ENCODE measurements at regions not wholly inside any gene's neighbourhood (a gene's known extent, or its start where the extent isn't known, plus 50 kb on each side); places are given as distances from the start of the nearest gene placed in this dataset.

GRCh38 chr4:83846193-83846830 lies 310.4 kb downstream of the GPAT3 start:
- Histone ChIP-seq H3K36me3 (ENCODE audit: control insufficient read depth in 2 of 2, insufficient read depth in 2 of 2, low read length in 1 of 2) (no peaks in the 10 kb centered on the region), H3K27ac (ENCODE audit: low read depth in 1 of 2, low read length in 1 of 2) (no peak overlapping the region), H3K4me1 (ENCODE audit: control insufficient read depth in 2 of 2, insufficient read depth in 2 of 2, low read length in 2 of 2) (no peaks in the 10 kb centered on the region), H3K4me3 (ENCODE audit: low read length in 2 of 2) (no peak overlapping the region), H3K9me3 (ENCODE audit: control insufficient read depth in 2 of 2, insufficient read depth in 1 of 2, low read length in 1 of 2) (no peaks in the 10 kb centered on the region), H3K27me3 (ENCODE audit: control insufficient read depth in 2 of 2, insufficient read depth in 1 of 2, low read length in 1 of 2) (no peaks in the 10 kb centered on the region)
- 83% methylated on average over 3 of the region's 3 CpGs for WGBS
- DNase-seq (ENCODE audit: low read depth in 6 of 9, low spot score in 9 of 9): no peak

DNA sequence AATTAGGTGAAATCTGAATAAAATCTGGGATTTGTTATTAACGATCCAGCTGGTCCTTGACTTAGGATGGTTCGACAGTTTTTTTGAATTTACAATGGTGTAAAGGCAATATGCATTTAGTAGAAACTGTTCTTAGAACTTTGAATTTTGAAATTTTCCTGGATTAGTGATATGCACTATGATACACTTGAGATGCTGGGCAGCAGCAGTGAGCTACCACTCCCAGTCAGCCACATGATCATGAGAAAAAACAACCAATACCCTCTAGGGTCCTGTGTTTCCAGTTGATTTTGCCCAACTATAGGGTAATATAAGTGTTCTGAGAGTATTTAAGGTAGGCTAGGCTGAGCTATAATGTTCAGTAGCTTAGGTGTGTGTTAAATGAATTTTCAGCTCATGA lies 303.7 kb downstream of the GPAT3 start:
- no peak overlapping the region for H3K27ac ChIP-seq (ENCODE audit: low read depth in 1 of 2, low read length in 1 of 2)
- H3K9me3 ChIP-seq (ENCODE audit: control insufficient read depth in 2 of 2, insufficient read depth in 1 of 2, low read length in 1 of 2): no peaks in the 10 kb centered on the region
- 94% methylated on average over 2 of the region's 2 CpGs for WGBS
- H3K27me3 ChIP-seq (ENCODE audit: control insufficient read depth in 2 of 2, insufficient read depth in 1 of 2, low read length in 1 of 2): no peaks in the 10 kb centered on the region
- no peaks in the 10 kb centered on the region for H3K36me3 ChIP-seq (ENCODE audit: control insufficient read depth in 2 of 2, insufficient read depth in 2 of 2, low read length in 1 of 2)
- H3K4me3 ChIP-seq (ENCODE audit: low read length in 2 of 2): no peak overlapping the region
- DNase-seq (ENCODE audit: low read depth in 6 of 9, low spot score in 9 of 9): no peak
- H3K4me1 ChIP-seq (ENCODE audit: control insufficient read depth in 2 of 2, insufficient read depth in 2 of 2, low read length in 2 of 2): no peaks in the 10 kb centered on the region

- DNase-seq (ENCODE audit: low read depth in 6 of 9, low spot score in 9 of 9): no peak
- Histone ChIP-seq H3K4me3 (ENCODE audit: low read length in 2 of 2) (no peak overlapping the region), H3K27me3 (ENCODE audit: control insufficient read depth in 2 of 2, insufficient read depth in 1 of 2, low read length in 1 of 2) (no peaks in the 10 kb centered on the region), H3K4me1 (ENCODE audit: control insufficient read depth in 2 of 2, insufficient read depth in 2 of 2, low read length in 2 of 2) (no peaks in the 10 kb centered on the region), H3K9me3 (ENCODE audit: control insufficient read depth in 2 of 2, insufficient read depth in 1 of 2, low read length in 1 of 2) (no peaks in the 10 kb centered on the region), H3K27ac (ENCODE audit: low read depth in 1 of 2, low read length in 1 of 2) (no peak overlapping the region), H3K36me3 (ENCODE audit: control insufficient read depth in 2 of 2, insufficient read depth in 2 of 2, low read length in 1 of 2) (no peaks in the 10 kb centered on the region)
- WGBS: 89% methylated on average over 5 of the region's 5 CpGs
Measured at GRCh38 chr4:83837614-83838308, 301.9 kb downstream of the GPAT3 start.

DNA sequence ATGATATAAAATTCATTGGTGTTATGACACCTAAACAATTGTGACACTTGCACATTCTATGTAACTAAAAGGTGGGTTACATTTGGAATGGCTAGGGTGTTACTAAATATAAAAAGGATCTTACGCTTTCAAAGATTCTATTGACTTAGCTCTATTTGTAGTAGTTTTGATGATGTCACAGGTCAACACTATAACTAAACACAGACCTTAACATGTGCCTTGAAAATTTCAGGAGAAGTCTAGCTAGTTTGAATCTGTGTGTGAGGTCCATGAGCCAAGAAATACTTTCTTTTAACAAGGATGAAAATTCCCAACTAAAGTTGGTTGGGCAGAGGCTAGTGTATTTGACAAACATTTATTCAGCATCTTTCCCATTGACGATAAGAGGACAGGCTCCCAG lies 298.0 kb downstream of the GPAT3 start:
- whole genome bisulfite sequencing: 48% methylated on average over 2 of the region's 2 CpGs
- H3K4me1 ChIP-seq (ENCODE audit: control insufficient read depth in 2 of 2, insufficient read depth in 2 of 2, low read length in 2 of 2): no peaks in the 10 kb centered on the region
- no peaks in the 10 kb centered on the region for H3K36me3 ChIP-seq (ENCODE audit: control insufficient read depth in 2 of 2, insufficient read depth in 2 of 2, low read length in 1 of 2)
- H3K27me3 ChIP-seq (ENCODE audit: control insufficient read depth in 2 of 2, insufficient read depth in 1 of 2, low read length in 1 of 2): no peaks in the 10 kb centered on the region
- DNase-seq (ENCODE audit: low read depth in 6 of 9, low spot score in 9 of 9): no peak
- no peak overlapping the region for H3K4me3 ChIP-seq (ENCODE audit: low read length in 2 of 2)
- no peak overlapping the region for H3K27ac ChIP-seq (ENCODE audit: low read depth in 1 of 2, low read length in 1 of 2)
- no peaks in the 10 kb centered on the region for H3K9me3 ChIP-seq (ENCODE audit: control insufficient read depth in 2 of 2, insufficient read depth in 1 of 2, low read length in 1 of 2)

GRCh38 chr4:83832110-83832825 lies 296.4 kb downstream of the GPAT3 start:
- H3K36me3 ChIP-seq (ENCODE audit: control insufficient read depth in 2 of 2, insufficient read depth in 2 of 2, low read length in 1 of 2): no peaks in the 10 kb centered on the region
- H3K4me3 ChIP-seq (ENCODE audit: low read length in 2 of 2): no peak overlapping the region
- H3K9me3 ChIP-seq (ENCODE audit: control insufficient read depth in 2 of 2, insufficient read depth in 1 of 2, low read length in 1 of 2): no peaks in the 10 kb centered on the region
- H3K27ac ChIP-seq (ENCODE audit: low read depth in 1 of 2, low read length in 1 of 2): no peak overlapping the region
- no peaks in the 10 kb centered on the region for H3K27me3 ChIP-seq (ENCODE audit: control insufficient read depth in 2 of 2, insufficient read depth in 1 of 2, low read length in 1 of 2)
- H3K4me1 ChIP-seq (ENCODE audit: control insufficient read depth in 2 of 2, insufficient read depth in 2 of 2, low read length in 2 of 2): no peaks in the 10 kb centered on the region
- no peak for DNase-seq (ENCODE audit: low read depth in 6 of 9, low spot score in 9 of 9)
- 83% methylated on average over 4 of the region's 4 CpGs for WGBS

GRCh38 chr4:83831588-83831987 lies 295.7 kb downstream of the GPAT3 start:
- H3K9me3 ChIP-seq (ENCODE audit: control insufficient read depth in 2 of 2, insufficient read depth in 1 of 2, low read length in 1 of 2): no peaks in the 10 kb centered on the region
- H3K27ac ChIP-seq (ENCODE audit: low read depth in 1 of 2, low read length in 1 of 2): no peak overlapping the region
- DNase-seq (ENCODE audit: low read depth in 6 of 9, low spot score in 9 of 9): no peak
- H3K4me3 ChIP-seq (ENCODE audit: low read length in 2 of 2): no peak overlapping the region
- no peaks in the 10 kb centered on the region for H3K27me3 ChIP-seq (ENCODE audit: control insufficient read depth in 2 of 2, insufficient read depth in 1 of 2, low read length in 1 of 2)
- H3K36me3 ChIP-seq (ENCODE audit: control insufficient read depth in 2 of 2, insufficient read depth in 2 of 2, low read length in 1 of 2): no peaks in the 10 kb centered on the region
- H3K4me1 ChIP-seq (ENCODE audit: control insufficient read depth in 2 of 2, insufficient read depth in 2 of 2, low read length in 2 of 2): no peaks in the 10 kb centered on the region

GRCh38 chr4:83830138-83830888 lies 294.4 kb downstream of the GPAT3 start:
- H3K9me3 ChIP-seq (ENCODE audit: control insufficient read depth in 2 of 2, insufficient read depth in 1 of 2, low read length in 1 of 2): no peaks in the 10 kb centered on the region
- H3K27me3 ChIP-seq (ENCODE audit: control insufficient read depth in 2 of 2, insufficient read depth in 1 of 2, low read length in 1 of 2): no peaks in the 10 kb centered on the region
- H3K4me1 ChIP-seq (ENCODE audit: control insufficient read depth in 2 of 2, insufficient read depth in 2 of 2, low read length in 2 of 2): no peaks in the 10 kb centered on the region
- WGBS: 61% methylated on average over 5 of the region's 5 CpGs
- H3K36me3 ChIP-seq (ENCODE audit: control insufficient read depth in 2 of 2, insufficient read depth in 2 of 2, low read length in 1 of 2): no peaks in the 10 kb centered on the region
- DNase-seq (ENCODE audit: low read depth in 6 of 9, low spot score in 9 of 9): no peak
- H3K4me3 ChIP-seq (ENCODE audit: low read length in 2 of 2): no peak overlapping the region
- no peak overlapping the region for H3K27ac ChIP-seq (ENCODE audit: low read depth in 1 of 2, low read length in 1 of 2)

GRCh38 chr4:83828601-83829000 lies 292.7 kb downstream of the GPAT3 start:
- H3K9me3 ChIP-seq (ENCODE audit: control insufficient read depth in 2 of 2, insufficient read depth in 1 of 2, low read length in 1 of 2): no peaks in the 10 kb centered on the region
- H3K27ac ChIP-seq (ENCODE audit: low read depth in 1 of 2, low read length in 1 of 2): no peak overlapping the region
- no peaks in the 10 kb centered on the region for H3K4me1 ChIP-seq (ENCODE audit: control insufficient read depth in 2 of 2, insufficient read depth in 2 of 2, low read length in 2 of 2)
- no peaks in the 10 kb centered on the region for H3K36me3 ChIP-seq (ENCODE audit: control insufficient read depth in 2 of 2, insufficient read depth in 2 of 2, low read length in 1 of 2)
- no peak for DNase-seq (ENCODE audit: low read depth in 6 of 9, low spot score in 9 of 9)
- WGBS: 86% methylated on average over 2 of the region's 2 CpGs
- no peaks in the 10 kb centered on the region for H3K27me3 ChIP-seq (ENCODE audit: control insufficient read depth in 2 of 2, insufficient read depth in 1 of 2, low read length in 1 of 2)
- no peak overlapping the region for H3K4me3 ChIP-seq (ENCODE audit: low read length in 2 of 2)

DNA sequence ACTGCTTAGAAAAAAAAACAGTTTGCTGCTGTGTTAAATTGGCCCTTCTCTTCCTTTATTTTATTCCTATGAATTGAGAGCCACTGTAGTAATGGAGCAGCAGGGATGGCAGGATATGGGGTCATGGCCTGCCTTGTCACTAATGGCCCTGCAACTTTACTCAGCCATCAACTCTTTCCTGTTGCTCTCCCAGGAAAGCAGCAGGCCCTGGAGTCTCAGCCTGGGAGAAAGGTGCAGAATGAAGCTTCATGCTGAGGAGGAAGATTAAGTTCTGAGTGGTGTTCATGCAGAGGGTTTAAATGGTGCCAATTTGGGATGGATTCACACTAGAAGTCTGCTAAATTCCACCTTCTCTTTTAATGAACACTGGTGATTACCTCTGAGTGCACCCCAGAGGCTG lies 285.6 kb downstream of the GPAT3 start:
- no peaks in the 10 kb centered on the region for H3K4me1 ChIP-seq (ENCODE audit: control insufficient read depth in 2 of 2, insufficient read depth in 2 of 2, low read length in 2 of 2)
- H3K9me3 ChIP-seq (ENCODE audit: control insufficient read depth in 2 of 2, insufficient read depth in 1 of 2, low read length in 1 of 2): no peaks in the 10 kb centered on the region
- H3K27ac ChIP-seq (ENCODE audit: low read depth in 1 of 2, low read length in 1 of 2): no peak overlapping the region
- no peak overlapping the region for H3K4me3 ChIP-seq (ENCODE audit: low read length in 2 of 2)
- H3K27me3 ChIP-seq (ENCODE audit: control insufficient read depth in 2 of 2, insufficient read depth in 1 of 2, low read length in 1 of 2): no peaks in the 10 kb centered on the region
- no peaks in the 10 kb centered on the region for H3K36me3 ChIP-seq (ENCODE audit: control insufficient read depth in 2 of 2, insufficient read depth in 2 of 2, low read length in 1 of 2)
- no peak for DNase-seq (ENCODE audit: low read depth in 6 of 9, low spot score in 9 of 9)

All from thymus (tissue), 11 donors.